GM23338 (cell line): ENCODE measurements at regions not wholly inside any gene's neighbourhood (a gene's known extent, or its start where the extent isn't known, plus 50 kb on each side); places are given as distances from the start of the nearest gene placed in this dataset.

Experiments used
- CREB1 ChIP-seq: fragments of 250-450 bp; sonication (Bioruptor Pico); IDR thresholded peaks from 2 replicates; pipeline ENCODE4 v1.5.0; 2020; ENCODE audit warnings: low read depth, mild to moderate bottlenecking, moderate library complexity
- CTCF ChIP-seq, 2 experiments: fragments of 200-600 bp in 1 of 2; sonication (generic) in 1 of 2; conservative IDR thresholded peaks; 2 replicates each; pipeline versions ENCODE4 v1.5.1 to v1.6.1; 2016 to 2017; ENCODE audit warnings: antibody characterized with exemption in 2 of 2, low read depth in 2 of 2, mild to moderate bottlenecking in 2 of 2, moderate library complexity in 1 of 2
- EZH2 ChIP-seq: fragments of 200-600 bp; sonication (generic); IDR thresholded peaks from one replicate; pipeline ENCODE4 v1.8.0; 2017; ENCODE audit warnings: antibody characterized with exemption, mild to moderate bottlenecking, low read depth; ENCODE audit not compliant: unreplicated experiment
- EZH2phosphoT487 ChIP-seq: fragments of 200-600 bp; sonication (generic); IDR thresholded peaks from one replicate; pipeline ENCODE4 v1.8.1; 2018; ENCODE audit warnings: antibody characterized with exemption; ENCODE audit not compliant: unreplicated experiment
- JUNB ChIP-seq: IDR thresholded peaks from one replicate; pipeline ENCODE4 v1.6.1; 2016; ENCODE audit warnings: antibody characterized with exemption; ENCODE audit not compliant: unreplicated experiment
- NANOG ChIP-seq: IDR thresholded peaks from 2 replicates; pipeline ENCODE4 v1.6.1; 2016; ENCODE audit warnings: antibody characterized with exemption, borderline replicate concordance
- POLR2AphosphoS5 ChIP-seq: IDR thresholded peaks from 2 replicates; pipeline ENCODE4 v1.6.1; 2016; ENCODE audit warnings: antibody characterized with exemption, low read depth
- REST ChIP-seq: IDR thresholded peaks from one replicate; pipeline ENCODE4 v1.6.1; 2018; ENCODE audit warnings: antibody characterized with exemption; ENCODE audit not compliant: unreplicated experiment
- STAT1 ChIP-seq: IDR thresholded peaks from one replicate; pipeline ENCODE4 v1.6.1; 2016; ENCODE audit warnings: antibody characterized with exemption; ENCODE audit not compliant: unreplicated experiment
- ZNF114 ChIP-seq: fragments of 250-450 bp; sonication (Bioruptor Pico); IDR thresholded peaks from 2 replicates; pipeline ENCODE4 v1.5.0; 2020; ENCODE audit warnings: mild to moderate bottlenecking, moderate library complexity
- ZNF331 ChIP-seq: fragments of 250-450 bp; sonication (Bioruptor Pico); IDR thresholded peaks from 2 replicates; pipeline ENCODE4 v1.5.0; 2020; ENCODE audit warnings: low read depth, mild to moderate bottlenecking, moderate library complexity
- TF ChIP-seq, protein P1 (sequence below): IDR thresholded peaks from 2 replicates; pipeline ENCODE4 v1.6.1; 2016; ENCODE audit warnings: antibody characterized with exemption
- TF ChIP-seq, protein P2 (sequence below): fragments of 250-450 bp; sonication (Bioruptor Pico); IDR thresholded peaks from 2 replicates; pipeline ENCODE4 v1.5.0; 2020; ENCODE audit warnings: mild to moderate bottlenecking, moderate library complexity

GRCh38 chr9:31601666-31602065 is 782.8 kb upstream of the ACO1 start:
- TF ChIP-seq POLR2AphosphoS5, result no peak
- TF ChIP-seq CTCF (conservative IDR thresholded peaks at IDR 0.05; ENCODE audit: low read depth in 2 of 2), result no peak
- no peak for TF ChIP-seq CREB1
- no peak for TF ChIP-seq EZH2phosphoT487
- no peak for TF ChIP-seq REST
- no peak for TF ChIP-seq EZH2
- no peak for TF ChIP-seq ZNF331 (CRISPR knock-in tag)
- no peak for TF ChIP-seq JUNB
- TF ChIP-seq, protein P1, sequence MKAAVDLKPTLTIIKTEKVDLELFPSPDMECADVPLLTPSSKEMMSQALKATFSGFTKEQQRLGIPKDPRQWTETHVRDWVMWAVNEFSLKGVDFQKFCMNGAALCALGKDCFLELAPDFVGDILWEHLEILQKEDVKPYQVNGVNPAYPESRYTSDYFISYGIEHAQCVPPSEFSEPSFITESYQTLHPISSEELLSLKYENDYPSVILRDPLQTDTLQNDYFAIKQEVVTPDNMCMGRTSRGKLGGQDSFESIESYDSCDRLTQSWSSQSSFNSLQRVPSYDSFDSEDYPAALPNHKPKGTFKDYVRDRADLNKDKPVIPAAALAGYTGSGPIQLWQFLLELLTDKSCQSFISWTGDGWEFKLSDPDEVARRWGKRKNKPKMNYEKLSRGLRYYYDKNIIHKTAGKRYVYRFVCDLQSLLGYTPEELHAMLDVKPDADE, result no peak
- no peak for TF ChIP-seq ZNF114 (CRISPR knock-in tag)
- TF ChIP-seq STAT1, result no peak
- no peak for TF ChIP-seq NANOG
- TF ChIP-seq, protein P2, sequence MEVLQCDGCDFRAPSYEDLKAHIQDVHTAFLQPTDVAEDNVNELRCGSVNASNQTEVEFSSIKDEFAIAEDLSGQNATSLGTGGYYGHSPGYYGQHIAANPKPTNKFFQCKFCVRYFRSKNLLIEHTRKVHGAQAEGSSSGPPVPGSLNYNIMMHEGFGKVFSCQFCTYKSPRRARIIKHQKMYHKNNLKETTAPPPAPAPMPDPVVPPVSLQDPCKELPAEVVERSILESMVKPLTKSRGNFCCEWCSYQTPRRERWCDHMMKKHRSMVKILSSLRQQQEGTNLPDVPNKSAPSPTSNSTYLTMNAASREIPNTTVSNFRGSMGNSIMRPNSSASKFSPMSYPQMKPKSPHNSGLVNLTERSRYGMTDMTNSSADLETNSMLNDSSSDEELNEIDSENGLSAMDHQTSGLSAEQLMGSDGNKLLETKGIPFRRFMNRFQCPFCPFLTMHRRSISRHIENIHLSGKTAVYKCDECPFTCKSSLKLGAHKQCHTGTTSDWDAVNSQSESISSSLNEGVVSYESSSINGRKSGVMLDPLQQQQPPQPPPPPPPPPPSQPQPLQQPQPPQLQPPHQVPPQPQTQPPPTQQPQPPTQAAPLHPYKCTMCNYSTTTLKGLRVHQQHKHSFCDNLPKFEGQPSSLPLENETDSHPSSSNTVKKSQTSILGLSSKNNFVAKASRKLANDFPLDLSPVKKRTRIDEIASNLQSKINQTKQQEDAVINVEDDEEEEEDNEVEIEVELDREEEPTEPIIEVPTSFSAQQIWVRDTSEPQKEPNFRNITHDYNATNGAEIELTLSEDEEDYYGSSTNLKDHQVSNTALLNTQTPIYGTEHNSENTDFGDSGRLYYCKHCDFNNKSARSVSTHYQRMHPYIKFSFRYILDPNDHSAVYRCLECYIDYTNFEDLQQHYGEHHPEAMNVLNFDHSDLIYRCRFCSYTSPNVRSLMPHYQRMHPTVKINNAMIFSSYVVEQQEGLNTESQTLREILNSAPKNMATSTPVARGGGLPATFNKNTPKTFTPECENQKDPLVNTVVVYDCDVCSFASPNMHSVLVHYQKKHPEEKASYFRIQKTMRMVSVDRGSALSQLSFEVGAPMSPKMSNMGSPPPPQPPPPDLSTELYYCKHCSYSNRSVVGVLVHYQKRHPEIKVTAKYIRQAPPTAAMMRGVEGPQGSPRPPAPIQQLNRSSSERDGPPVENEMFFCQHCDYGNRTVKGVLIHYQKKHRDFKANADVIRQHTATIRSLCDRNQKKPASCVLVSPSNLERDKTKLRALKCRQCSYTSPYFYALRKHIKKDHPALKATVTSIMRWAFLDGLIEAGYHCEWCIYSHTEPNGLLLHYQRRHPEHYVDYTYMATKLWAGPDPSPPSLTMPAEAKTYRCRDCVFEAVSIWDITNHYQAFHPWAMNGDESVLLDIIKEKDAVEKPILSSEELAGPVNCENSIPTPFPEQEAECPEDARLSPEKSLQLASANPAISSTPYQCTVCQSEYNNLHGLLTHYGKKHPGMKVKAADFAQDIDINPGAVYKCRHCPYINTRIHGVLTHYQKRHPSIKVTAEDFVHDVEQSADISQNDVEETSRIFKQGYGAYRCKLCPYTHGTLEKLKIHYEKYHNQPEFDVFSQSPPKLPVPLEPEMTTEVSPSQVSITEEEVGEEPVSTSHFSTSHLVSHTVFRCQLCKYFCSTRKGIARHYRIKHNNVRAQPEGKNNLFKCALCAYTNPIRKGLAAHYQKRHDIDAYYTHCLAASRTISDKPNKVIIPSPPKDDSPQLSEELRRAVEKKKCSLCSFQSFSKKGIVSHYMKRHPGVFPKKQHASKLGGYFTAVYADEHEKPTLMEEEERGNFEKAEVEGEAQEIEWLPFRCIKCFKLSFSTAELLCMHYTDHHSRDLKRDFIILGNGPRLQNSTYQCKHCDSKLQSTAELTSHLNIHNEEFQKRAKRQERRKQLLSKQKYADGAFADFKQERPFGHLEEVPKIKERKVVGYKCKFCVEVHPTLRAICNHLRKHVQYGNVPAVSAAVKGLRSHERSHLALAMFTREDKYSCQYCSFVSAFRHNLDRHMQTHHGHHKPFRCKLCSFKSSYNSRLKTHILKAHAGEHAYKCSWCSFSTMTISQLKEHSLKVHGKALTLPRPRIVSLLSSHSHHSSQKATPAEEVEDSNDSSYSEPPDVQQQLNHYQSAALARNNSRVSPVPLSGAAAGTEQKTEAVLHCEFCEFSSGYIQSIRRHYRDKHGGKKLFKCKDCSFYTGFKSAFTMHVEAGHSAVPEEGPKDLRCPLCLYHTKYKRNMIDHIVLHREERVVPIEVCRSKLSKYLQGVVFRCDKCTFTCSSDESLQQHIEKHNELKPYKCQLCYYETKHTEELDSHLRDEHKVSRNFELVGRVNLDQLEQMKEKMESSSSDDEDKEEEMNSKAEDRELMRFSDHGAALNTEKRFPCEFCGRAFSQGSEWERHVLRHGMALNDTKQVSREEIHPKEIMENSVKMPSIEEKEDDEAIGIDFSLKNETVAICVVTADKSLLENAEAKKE (CRISPR knock-in tag), result no peak
